Left ventricle myocardium inferior (tissue), 1 donor: ENCODE measurements at regions not wholly inside any gene's neighbourhood (a gene's known extent, or its start where the extent isn't known, plus 50 kb on each side); places are given as distances from the start of the nearest gene placed in this dataset.

ENCODE experiments used
- DNase-seq: peaks from one replicate; pipeline ENCODE4 v3.0.0-alpha.2; 2020
- H3K27ac ChIP-seq: fragments of 200-600 bp; replicated peaks from 2 replicates; pipeline ENCODE4 v1.8.0; 2021
- H3K27me3 ChIP-seq: fragments of 200-600 bp; 2 replicates; pipeline ENCODE4 v1.8.0; 2021; ENCODE audit warnings: low read depth
- H3K36me3 ChIP-seq: fragments of 200-600 bp; 2 replicates; pipeline ENCODE4 v1.8.0; 2021
- H3K4me1 ChIP-seq: fragments of 200-600 bp; 2 replicates; pipeline ENCODE4 v1.8.0; 2021
- H3K4me3 ChIP-seq: fragments of 200-600 bp; 2 replicates; pipeline ENCODE4 v1.8.0; 2021; ENCODE audit warnings: mild to moderate bottlenecking, moderate library complexity
- H3K9me3 ChIP-seq: fragments of 200-600 bp; replicated peaks from 2 replicates; pipeline ENCODE4 v1.8.0; 2021
- CTCF ChIP-seq: fragments of 200-600 bp; IDR thresholded peaks from 2 replicates; pipeline ENCODE4 v1.8.0; 2021; ENCODE audit warnings: antibody characterized with exemption, mild to moderate bottlenecking, borderline replicate concordance
- intact Hi-C: fragments of 100-400 bp; cut with micrococcal nuclease; formaldehyde crosslinking; loops from one replicate; pipeline ENCODE4 v1.11.0; 2022
- donor health status: DM: no; HTN: yes; CAD: no; lungs with severe emphysema.

GRCh38 chr12:114054982-114055381, 88.9 kb upstream of the RBM19 start:
- no peak for TF ChIP-seq CTCF
- DNase-seq: no peak
- Histone ChIP-seq H3K9me3 (no peaks in the 10 kb centered on the region), H3K4me1 (no peaks in the 10 kb centered on the region), H3K27me3 (peaks cover 21% of the 10 kb centered on the region), H3K36me3 (no peaks in the 10 kb centered on the region), H3K27ac (no peak overlapping the region), H3K4me3 (no peak overlapping the region)
- intact Hi-C loops: no loop called here

GRCh38 chr12:114046236-114046998, 80.3 kb upstream of the RBM19 start:
- intact Hi-C loops: no loop called here
- H3K27ac ChIP-seq: no peak overlapping the region
- peaks cover 44% of the 10 kb centered on the region for H3K27me3 ChIP-seq
- H3K4me1 ChIP-seq: no peaks in the 10 kb centered on the region
- no peak overlapping the region for H3K4me3 ChIP-seq
- no peak for DNase-seq
- peaks cover 4% of the 10 kb centered on the region for H3K9me3 ChIP-seq
- no peaks in the 10 kb centered on the region for H3K36me3 ChIP-seq
- TF ChIP-seq CTCF: no peak

GRCh38 chr12:114045349-114045748, 79.2 kb upstream of the RBM19 start:
- TF ChIP-seq CTCF: no peak
- DNase-seq: no peak
- no peak overlapping the region for H3K4me3 ChIP-seq
- no peak overlapping the region for H3K27ac ChIP-seq
- peaks cover 44% of the 10 kb centered on the region for H3K27me3 ChIP-seq
- H3K9me3 ChIP-seq: peaks cover 4% of the 10 kb centered on the region
- no peaks in the 10 kb centered on the region for H3K36me3 ChIP-seq
- intact Hi-C loops: no loop called here
- no peaks in the 10 kb centered on the region for H3K4me1 ChIP-seq

- no peak for TF ChIP-seq CTCF
- Histone ChIP-seq H3K36me3 (no peaks in the 10 kb centered on the region), H3K9me3 (no peaks in the 10 kb centered on the region), H3K4me1 (no peaks in the 10 kb centered on the region), H3K4me3 (no peak overlapping the region), H3K27me3 (peaks cover 58% of the 10 kb centered on the region), H3K27ac (no peak overlapping the region)
- no peak for DNase-seq
- intact Hi-C loops: no loop called here
Measured at GRCh38 chr12:114041590-114041989, 75.5 kb upstream of the RBM19 start.

GRCh38 chr12:114041136-114041535, 75.0 kb upstream of the RBM19 start:
- DNase-seq: no peak
- H3K4me1 ChIP-seq: no peaks in the 10 kb centered on the region
- H3K9me3 ChIP-seq: no peaks in the 10 kb centered on the region
- intact Hi-C loops: no loop called here
- peaks cover 58% of the 10 kb centered on the region for H3K27me3 ChIP-seq
- no peak overlapping the region for H3K4me3 ChIP-seq
- H3K36me3 ChIP-seq: no peaks in the 10 kb centered on the region
- no peak for TF ChIP-seq CTCF
- H3K27ac ChIP-seq: no peak overlapping the region
